Colonic mucosa (tissue), 4 donors: ENCODE measurements at regions not wholly inside any gene's neighbourhood (a gene's known extent, or its start where the extent isn't known, plus 50 kb on each side); places are given as distances from the start of the nearest gene placed in this dataset.

Experiments used
- DNase-seq: peaks from one replicate; pipeline ENCODE4 v3.0.0-alpha.2; 2020
- H3K27ac ChIP-seq: fragments of 200-600 bp; one replicate; pipeline ENCODE4 v1.8.0; 2021
- H3K27me3 ChIP-seq: fragments of 200-600 bp; one replicate; pipeline ENCODE4 v1.8.0; 2021
- H3K36me3 ChIP-seq: fragments of 200-600 bp; one replicate; pipeline ENCODE4 v1.8.0; 2021
- H3K4me1 ChIP-seq: fragments of 200-600 bp; one replicate; pipeline ENCODE4 v1.8.0; 2021; ENCODE audit warnings: mild to moderate bottlenecking
- H3K4me3 ChIP-seq: fragments of 200-600 bp; one replicate; pipeline ENCODE4 v1.8.0; 2021
- H3K9ac ChIP-seq, 2 donors: one replicate each; pipeline ENCODE4 v1.7.0; 2013; ENCODE audit warnings: control low read depth in 2 of 2, low read depth in 2 of 2, low read length in 2 of 2
- H3K9me3 ChIP-seq: fragments of 200-600 bp; one replicate; pipeline ENCODE4 v1.8.0; 2021
- intact Hi-C: fragments of 100-400 bp; cut with DNase I; formaldehyde crosslinking; loops from one replicate; pipeline ENCODE4 v1.14.1; 2022
- TF ChIP-seq, protein P1 (sequence below): fragments of 200-600 bp; IDR thresholded peaks from one replicate; pipeline ENCODE4 v1.8.0; 2022; ENCODE audit warnings: antibody characterized with exemption, mild to moderate bottlenecking
- donor health status: healthy.
- donor health status: DM: no; HTN: no; CAD: no.
- donor health status: DM: no; HTN: no; CAD: no.

GRCh38 chr5:86337667-86338460 lies 279.9 kb upstream of the COX7C start:
- H3K4me3 ChIP-seq: no peak overlapping the region
- intact Hi-C loops: no loop called here
- no peak overlapping the region for H3K27ac ChIP-seq
- no peaks in the 10 kb centered on the region for H3K27me3 ChIP-seq
- no peaks in the 10 kb centered on the region for H3K4me1 ChIP-seq
- DNase-seq: no peak
- no peaks in the 10 kb centered on the region for H3K36me3 ChIP-seq
- no peak overlapping the region for H3K9ac ChIP-seq
- no peaks in the 10 kb centered on the region for H3K9me3 ChIP-seq
- TF ChIP-seq, protein P1, sequence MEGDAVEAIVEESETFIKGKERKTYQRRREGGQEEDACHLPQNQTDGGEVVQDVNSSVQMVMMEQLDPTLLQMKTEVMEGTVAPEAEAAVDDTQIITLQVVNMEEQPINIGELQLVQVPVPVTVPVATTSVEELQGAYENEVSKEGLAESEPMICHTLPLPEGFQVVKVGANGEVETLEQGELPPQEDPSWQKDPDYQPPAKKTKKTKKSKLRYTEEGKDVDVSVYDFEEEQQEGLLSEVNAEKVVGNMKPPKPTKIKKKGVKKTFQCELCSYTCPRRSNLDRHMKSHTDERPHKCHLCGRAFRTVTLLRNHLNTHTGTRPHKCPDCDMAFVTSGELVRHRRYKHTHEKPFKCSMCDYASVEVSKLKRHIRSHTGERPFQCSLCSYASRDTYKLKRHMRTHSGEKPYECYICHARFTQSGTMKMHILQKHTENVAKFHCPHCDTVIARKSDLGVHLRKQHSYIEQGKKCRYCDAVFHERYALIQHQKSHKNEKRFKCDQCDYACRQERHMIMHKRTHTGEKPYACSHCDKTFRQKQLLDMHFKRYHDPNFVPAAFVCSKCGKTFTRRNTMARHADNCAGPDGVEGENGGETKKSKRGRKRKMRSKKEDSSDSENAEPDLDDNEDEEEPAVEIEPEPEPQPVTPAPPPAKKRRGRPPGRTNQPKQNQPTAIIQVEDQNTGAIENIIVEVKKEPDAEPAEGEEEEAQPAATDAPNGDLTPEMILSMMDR: no peak

DNA sequence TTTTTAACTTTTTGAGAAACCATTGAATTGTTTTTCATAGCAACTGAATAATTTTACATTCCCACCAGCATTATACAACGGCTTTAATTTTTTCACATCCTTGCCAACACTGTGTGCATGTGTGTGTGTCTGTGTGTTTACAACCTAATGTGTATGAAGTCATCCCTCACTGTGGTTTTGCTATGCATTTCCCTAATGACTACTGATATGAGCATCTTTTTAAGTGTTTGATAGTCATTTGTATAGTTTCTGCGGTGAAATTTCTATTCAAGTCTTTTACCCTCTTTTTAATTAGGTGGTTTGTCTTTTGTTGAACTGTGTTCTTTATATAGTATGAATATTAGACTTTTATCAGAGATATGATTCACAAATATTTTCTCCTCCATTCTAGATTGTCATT lies 263.1 kb upstream of the COX7C start:
- Histone ChIP-seq H3K27me3 (no peaks in the 10 kb centered on the region), H3K36me3 (no peaks in the 10 kb centered on the region), H3K4me3 (no peak overlapping the region), H3K27ac (no peak overlapping the region), H3K9ac (no peak overlapping the region), H3K9me3 (no peaks in the 10 kb centered on the region), H3K4me1 (no peaks in the 10 kb centered on the region)
- TF ChIP-seq, protein P1: no peak
- intact Hi-C loops: no loop called here
- DNase-seq: no peak

GRCh38 chr5:86360801-86361200 lies 256.9 kb upstream of the COX7C start:
- no peak overlapping the region for H3K4me3 ChIP-seq
- H3K4me1 ChIP-seq: no peaks in the 10 kb centered on the region
- no peak for DNase-seq
- intact Hi-C loops: no loop called here
- H3K9ac ChIP-seq: no peak overlapping the region
- TF ChIP-seq, protein P1: no peak
- no peaks in the 10 kb centered on the region for H3K9me3 ChIP-seq
- no peaks in the 10 kb centered on the region for H3K36me3 ChIP-seq
- H3K27ac ChIP-seq: no peak overlapping the region
- H3K27me3 ChIP-seq: no peaks in the 10 kb centered on the region

- Histone ChIP-seq H3K4me1 (no peaks in the 10 kb centered on the region), H3K9ac (no peak overlapping the region), H3K9me3 (no peaks in the 10 kb centered on the region), H3K27me3 (no peaks in the 10 kb centered on the region), H3K4me3 (no peak overlapping the region), H3K27ac (no peak overlapping the region), H3K36me3 (no peaks in the 10 kb centered on the region)
- intact Hi-C loops: no loop called here
- DNase-seq: no peak
- TF ChIP-seq, protein P1: no peak
These were observed 246.7 kb upstream of the COX7C start for GRCh38 chr5:86371061-86371460.

- Histone ChIP-seq H3K9me3 (no peaks in the 10 kb centered on the region), H3K36me3 (no peaks in the 10 kb centered on the region), H3K4me1 (no peaks in the 10 kb centered on the region), H3K27ac (no peak overlapping the region), H3K27me3 (no peaks in the 10 kb centered on the region), H3K9ac (no peak overlapping the region), H3K4me3 (no peak overlapping the region)
- intact Hi-C loops: no loop called here
- DNase-seq: no peak
- TF ChIP-seq, protein P1: no peak
These were observed 243.1 kb upstream of the COX7C start for GRCh38 chr5:86374611-86375010.
